DMS153 treated with DMSO at 0.1 percent for 48 hours (cell line): ENCODE measurements at regions not wholly inside any gene's neighbourhood (a gene's known extent, or its start where the extent isn't known, plus 50 kb on each side); places are given as distances from the start of the nearest gene placed in this dataset.

Experiments
- DNase-seq: peaks from one replicate; lab custom pipeline; 2025; ENCODE audit not compliant: unreplicated experiment; lab: John Stamatoyannopoulos, UW

DNA sequence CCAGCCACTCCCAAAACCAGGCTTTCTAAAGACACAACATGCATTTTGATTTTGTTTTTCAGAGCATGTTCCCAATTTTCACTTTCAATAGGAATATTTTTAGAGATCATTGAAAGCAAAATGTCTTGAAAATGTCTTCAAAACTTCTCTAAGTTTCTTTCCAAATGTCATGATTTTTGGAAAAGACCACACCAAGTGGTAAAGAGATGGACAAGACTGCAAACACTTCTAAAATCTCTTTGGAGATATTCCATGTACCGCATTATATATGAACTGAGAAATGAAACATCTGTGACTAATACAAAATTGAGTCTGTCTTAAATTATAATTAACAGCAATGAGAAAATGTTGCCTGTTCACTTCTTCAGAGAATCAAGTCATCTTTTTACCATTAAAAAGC is 418.0 kb upstream of the PKN2 start:
- DNase-seq = no peak

DNA sequence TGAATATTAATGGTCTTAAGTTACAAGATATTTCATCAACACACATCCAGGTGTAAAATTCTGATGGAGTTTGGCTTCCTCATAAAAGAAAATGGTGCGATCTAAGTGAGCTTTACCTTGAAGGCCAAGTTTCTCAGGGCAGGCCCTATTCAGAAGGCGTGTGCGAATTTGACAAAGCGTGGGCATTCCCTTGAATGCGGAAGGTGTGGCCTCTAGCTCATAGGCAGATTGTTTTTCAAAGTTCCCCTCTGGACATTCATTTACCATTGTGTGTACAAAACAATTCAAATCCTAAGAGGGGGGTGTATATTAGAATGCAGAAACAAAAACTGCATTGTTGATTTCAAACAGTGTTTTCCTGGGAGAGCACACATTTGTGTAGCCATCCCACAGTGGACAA is 411.9 kb upstream of the PKN2 start:
- DNase-seq = no peak

DNA sequence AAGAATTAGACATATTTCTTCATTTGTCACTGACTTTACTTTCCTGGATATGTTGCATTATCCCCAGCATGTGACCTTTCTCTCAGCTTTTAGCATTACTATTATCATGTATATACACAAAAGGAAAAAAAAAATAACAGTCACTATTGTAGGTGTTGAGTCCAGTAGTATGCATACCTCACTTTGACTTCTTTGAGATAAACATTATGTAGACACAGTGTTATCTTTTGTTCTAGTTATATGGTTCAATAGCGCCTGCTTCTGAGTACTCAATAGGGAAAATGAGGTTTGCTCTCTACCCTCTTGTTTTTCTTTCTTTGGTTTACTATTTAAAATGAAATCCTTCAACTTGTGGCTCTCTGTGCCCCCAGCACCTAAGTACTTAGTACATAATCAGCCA is 409.6 kb upstream of the PKN2 start:
- DNase-seq = no peak

DNA sequence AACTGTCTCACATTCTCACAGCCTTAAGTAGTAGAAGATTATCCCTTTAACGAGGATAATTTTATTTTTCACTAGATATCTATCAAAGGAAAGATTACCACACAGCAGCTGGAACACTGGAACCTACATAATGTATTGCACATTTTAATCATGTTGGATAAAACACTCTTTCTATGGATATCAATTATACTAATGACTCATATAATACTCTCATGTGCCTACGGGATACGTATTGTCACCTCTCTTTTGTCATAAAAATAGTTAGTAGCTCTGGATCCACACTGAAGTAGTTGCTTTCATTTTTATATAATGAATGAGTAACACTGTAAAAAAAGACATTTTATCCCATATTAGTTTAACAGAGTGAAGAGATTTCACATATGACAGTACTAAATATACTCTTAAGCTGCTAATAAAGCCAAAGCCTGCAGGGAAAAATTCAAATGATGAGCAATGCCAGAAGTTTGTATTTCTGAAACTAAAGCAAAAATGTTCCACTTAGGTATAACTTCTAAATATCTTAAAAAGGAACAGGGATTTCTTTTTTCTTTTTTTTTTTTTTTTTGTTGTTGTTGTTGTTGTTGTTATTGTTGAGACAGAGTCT is 408.7 kb upstream of the PKN2 start:
- no peak for DNase-seq

DNA sequence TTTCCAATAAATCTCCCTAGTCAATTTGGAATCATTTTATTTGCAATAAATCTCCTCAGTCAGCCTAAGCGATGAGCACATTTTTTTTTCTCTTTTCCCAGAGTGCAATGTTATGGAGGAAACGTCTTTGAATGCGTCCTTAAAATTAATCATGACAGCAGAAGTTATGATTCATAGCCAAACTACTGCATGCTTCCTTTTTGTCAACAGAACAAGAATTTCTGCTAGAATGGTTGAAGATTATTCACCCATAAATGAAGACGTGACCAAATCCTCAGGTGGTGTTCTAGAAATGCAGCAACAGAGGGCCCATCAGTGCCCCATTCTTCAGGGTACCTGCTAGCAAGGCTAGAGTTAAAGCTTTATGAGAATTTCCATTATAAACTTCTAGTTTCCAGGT is 407.9 kb upstream of the PKN2 start:
- DNase-seq = no peak

DNA sequence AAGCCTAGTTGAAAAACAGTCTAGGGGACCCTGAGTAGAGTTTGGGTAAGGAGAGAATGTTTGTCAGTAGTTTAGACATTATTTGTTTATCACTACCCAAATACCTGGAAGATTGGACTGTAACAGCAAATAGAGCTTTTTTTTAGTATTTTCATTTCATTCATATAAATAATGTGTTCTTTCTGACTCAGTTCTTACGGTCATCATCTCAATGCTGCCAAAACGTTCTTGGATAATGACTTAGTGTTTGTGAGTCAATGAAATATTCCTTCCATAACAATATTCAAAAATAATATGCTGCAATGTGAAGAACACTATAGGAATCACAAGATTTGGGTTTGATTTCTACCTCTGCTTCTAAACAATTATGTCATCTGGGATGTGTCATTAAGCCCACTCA is 400.0 kb upstream of the PKN2 start:
- DNase-seq = no peak

DNA sequence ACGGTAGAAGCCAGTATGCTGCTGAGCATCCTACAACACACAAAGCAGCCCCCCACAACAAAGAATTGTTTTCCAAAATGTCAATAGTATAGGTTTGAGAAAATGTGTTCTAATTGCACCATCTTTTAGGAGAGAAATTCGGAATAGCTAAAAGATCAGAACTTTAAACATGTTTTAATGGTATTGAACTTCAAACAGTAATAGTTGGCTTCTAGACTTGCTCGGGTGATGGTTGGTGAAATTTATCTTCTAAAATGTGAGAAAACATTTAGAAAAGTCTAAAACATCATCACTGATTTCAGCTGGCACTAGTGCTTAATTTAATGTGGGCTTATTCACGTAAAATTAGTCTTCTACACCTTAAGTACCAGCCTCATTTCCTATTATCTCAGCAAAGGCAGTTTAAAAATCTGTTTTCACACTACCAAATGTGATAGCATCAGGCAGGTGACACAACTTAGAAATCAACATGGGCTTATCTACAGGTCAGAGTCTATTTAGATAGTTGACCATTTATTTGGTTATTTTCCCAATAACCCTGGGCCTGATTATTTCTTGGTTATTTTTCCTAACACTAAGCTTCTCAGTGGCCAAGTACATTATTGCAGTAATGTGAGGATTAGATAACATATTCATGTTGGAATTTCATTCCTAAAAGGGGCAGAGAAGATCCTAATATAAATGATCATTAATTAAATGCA is 399.3 kb upstream of the PKN2 start:
- no peak for DNase-seq

DNA sequence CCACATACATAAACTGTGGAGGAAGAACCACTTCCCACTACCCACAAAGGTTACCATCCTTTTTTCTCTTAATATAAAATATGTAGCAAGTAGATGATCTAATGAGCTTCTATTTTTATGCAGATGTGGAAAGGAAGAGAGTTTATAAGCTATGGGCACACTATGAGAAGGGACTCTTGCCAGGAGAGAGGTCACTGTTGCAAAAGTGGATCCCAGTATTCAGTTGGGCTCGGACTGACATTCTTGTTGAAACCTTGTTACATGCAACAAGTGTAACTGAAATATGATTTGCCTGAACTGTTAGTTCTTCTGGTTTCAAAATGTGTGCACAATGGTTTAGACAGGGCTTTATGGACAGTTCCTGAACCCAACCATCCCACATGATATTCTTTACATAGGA is 397.4 kb upstream of the PKN2 start:
- DNase-seq = no peak

DNA sequence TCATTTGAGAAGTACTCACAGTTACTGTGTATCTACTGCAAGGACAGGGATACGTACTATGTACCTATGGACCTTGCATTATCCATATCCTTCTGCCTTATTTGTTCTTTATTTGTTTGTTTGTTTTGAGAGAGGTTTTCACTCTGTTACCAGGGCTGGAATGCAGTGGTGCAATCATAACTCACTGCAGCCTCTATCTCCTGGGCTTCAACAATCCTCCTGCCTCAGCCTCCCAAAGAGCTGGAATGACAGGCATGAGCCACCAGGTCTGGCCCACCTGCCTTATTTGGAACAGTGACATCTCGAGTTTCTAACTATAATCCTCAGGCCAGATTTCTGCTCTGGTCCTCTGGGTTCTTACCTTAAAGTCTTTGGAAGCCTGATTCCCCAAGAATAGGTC is 395.5 kb upstream of the PKN2 start:
- no peak for DNase-seq

DNA sequence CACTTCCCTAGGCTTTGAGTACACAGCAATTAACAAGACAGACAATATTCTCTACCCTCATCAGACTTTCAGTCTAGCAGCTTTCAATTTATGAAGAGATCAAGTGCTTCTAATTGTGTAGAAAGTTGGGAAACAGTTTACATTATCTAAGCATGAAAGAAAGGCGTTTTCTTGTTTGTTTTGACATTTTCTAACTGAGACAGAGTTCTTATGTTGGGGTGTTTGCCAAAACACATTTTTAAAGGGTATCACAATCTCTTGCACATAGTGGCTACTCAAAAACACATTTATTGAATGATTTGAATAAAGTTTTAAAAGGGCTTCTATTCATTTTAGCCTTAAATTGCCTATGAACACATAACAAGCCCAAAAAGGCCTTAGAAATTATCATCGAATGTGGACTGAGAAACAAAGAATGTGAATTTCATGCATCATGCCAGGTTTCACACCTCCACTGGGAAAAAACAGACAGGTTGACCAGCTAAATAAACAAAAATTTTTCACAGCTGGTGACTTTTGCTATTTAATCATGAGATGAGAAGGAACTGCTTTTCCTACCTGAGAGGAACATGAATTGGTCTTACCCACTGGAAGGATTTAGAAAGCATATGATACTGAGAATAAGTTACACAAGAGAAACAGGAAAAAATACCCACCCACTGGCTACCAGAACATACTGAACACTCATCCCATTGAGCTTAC is 394.5 kb upstream of the PKN2 start:
- DNase-seq = no peak

DNA sequence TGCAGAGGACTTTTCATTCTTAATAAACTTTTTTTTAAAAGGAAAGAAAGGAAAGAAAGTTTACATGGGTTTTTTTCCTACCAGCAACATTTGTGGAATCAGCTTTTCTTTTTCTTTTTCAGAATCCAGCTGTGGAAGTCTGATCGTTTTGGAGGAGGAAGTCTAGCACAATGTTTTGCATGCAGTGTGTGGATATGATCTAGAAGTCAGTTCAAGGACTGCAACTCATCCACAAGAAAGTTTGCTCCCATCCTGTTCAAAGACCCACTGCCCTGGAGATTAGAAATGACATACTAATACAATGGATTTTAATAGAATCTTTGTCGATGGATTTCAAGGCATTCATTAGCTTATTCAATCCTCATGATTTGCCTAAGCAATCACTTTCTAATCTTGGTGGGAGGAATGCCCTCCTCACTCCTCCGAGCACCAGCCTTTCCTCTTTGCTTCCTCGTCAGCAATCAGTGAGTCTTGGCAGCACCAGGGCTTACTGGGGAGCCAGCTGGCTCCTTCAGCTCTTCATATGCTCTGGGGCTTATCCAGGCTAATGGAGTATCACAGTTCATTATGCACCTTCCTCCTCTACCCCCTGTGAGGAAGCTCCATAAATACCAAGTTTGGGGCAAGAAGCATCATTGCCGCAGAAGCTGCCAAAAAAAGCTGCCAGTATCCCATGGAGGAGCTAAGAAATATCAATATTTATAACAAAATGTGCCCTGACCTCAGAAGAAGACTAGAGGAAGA is 392.3 kb upstream of the PKN2 start:
- no peak for DNase-seq

DNA sequence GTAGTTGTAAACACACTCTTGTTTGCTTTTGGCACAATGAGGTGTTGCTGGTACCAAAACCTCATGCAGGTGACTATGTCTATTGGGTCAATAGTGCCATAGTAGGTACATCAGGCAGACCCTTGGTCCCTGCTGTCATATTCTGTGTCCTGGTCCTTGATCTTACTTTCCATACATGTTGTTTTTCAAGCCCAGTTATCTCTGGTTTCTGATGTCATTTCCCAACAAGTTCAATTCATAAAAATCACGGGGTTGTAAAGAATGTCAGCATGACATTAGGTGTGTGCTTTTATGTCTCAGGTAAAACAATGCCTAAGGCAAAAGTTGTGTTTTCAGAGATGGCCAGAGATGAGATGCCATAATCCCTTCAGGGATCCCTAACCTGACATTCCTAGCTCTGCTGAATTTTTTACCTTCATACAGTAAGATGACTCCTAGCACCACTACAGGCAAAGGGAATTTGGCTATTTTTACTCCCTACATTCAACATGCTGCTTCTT is 390.3 kb upstream of the PKN2 start:
- DNase-seq = no peak

DNA sequence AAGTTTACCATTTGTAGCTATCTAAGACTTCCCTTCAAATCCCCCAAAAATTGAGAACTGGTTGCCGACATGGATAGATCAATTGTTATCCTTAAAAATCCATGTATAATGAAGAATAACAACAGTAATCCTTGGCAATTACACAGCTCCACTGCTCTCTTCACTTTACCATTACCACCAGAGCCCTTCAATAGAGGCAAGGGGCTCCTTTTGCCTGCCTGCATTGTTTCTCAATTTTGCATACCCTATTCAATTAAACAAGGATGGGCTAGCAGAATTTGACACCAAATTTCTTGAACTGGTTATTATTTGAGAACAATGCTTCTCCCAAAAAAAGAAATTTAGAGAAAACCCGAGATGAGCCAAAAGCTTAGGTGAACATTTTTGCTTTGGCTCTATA is 387.8 kb upstream of the PKN2 start:
- DNase-seq = no peak

DNA sequence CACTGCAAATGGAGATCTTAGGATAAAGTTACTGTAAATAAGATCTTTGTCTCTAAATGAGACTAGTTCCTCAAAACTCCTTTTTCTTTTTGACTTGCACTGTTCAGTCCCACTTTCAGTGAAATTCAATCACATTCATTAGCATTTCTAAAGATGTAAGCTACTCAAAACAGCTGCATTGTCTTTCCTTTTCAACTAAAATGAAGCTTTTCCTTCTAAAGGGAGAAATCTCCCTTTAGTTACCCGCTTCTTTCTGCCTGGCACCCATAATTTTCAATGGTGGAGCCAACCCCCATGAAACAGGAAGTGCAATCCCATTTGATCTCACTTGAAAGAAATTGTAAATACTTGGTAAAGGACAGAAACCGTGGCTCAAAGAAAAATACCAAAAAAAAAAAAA is 387.4 kb upstream of the PKN2 start:
- DNase-seq = no peak

DNA sequence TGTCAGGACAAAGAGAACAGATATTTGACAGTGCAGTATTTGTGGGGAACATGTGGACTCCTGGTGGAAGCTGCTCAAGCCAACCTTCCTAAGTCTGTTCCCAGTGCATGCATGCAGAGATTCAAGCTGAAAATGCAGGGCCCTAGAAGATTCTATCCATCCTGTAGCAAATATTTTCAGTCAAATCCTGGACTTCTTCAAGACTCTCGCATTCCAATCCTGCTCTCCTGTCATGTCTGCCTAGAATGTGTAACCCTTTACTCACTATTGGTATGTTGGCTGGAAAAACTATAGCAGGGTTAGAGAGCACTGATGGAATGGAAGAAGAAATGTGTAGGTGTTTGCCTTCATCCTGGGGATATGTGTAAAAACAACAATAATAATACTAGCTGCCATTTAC is 385.6 kb upstream of the PKN2 start:
- DNase-seq = no peak

DNA sequence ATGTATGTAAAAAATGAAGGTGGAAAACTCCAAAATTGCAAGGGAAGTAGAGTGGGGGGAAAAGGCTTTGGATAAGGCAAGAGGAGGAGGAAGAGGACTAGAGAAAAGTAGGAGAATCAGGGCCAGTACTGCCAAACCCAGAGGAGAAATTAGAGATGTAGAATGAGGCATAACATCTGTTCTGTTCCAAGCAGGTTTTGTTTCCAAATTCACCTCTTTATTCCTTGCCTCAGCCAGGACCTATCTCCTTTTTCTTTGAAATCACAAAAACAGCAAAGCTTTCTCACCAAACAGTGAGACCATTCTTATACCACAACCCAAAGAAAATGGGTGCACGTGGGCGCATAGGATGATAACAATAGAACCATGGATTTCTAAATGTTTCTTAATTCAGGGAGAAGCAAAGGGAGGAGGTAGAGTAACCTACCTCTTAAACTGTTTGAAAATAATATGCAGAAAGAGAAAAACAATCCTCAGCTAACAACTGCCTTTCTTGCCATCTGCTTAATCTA is 383.3 kb upstream of the PKN2 start:
- DNase-seq = no peak

DNA sequence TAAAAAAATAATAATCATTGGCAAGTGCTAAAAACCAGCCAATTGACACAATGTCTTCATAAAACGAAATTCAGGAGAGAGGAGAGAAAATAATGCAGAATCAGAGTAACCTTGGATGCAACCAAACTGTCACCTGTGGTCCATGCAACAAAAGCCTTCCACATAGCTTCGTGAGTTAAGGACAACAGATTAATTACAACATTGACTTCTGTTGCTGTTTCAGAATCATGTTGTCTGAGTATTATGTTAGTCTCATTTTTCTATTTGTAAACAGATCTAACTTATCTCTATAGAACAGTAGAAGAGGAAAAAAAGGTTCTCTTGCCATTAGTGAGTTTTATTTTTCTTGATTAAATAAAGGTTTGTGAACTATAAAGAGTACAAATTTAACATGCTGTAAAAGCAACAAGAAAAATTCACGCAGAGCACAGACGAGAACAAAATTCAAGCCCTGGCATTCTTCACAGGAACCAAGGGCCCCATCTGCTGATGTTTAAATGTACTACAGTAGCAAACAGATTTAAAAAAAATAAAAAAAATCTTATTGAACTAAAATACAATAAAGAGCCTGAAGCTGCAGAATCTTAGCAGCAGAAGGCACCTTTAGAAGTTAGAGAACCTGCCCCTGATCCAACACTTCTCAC is 381.1 kb upstream of the PKN2 start:
- DNase-seq = no peak

DNA sequence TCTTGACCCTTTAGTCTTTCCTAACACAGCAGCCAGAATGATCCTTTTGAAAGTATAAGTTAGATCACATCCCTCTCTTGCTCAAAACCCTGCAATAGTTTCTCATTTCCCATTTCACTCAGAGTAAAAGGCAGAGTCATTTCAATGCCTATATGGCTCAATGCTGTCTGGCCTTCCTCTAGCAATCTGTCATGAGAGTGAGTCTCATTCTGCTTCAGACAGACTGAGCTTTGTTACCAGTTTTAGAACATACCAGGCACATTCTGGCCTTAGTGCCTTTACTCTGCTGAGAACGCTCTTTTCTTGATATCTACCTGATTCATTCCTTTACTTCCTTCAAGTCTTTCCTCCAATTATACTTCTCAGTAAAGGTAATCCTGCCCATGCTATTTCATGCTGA is 372.8 kb upstream of the PKN2 start:
- no peak for DNase-seq

DNA sequence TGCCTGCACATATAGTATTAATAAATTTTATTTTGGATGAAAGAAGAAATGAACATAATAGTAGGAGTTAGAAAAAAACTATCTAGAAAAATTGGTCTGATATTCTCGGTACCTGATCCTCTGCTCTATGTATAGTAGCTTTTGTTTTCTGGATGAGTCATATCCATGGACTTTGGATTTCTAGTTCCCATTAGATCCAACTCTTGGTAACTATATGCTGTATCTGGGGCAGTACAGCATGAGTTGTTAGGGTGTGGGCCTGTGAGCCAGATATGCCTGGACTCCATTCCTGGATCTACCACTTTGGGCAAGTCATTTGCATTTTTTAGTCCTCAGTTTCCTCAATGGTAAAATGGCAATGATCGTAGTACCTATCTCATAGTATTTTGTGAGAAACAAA is 372.2 kb upstream of the PKN2 start:
- DNase-seq = no peak

DNA sequence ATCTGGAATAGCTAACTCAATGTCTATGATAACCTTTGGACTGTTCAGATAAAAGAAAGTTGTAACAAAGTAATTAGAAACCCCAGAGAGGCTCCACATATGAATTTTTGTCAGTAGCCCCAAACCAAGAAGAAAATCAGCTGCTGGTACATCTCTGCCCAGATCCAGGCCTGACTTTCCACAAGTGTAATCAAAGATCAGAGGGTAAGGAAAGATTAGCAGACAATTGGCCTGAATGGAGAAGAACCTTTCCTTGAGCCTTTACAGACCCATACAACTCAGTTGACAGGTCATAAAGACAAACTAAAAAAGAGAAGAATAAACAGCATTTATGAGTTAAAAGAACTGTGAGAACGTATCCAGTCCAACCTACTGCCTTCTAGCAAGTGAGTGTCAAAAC is 366.7 kb upstream of the PKN2 start:
- DNase-seq = no peak

DNA sequence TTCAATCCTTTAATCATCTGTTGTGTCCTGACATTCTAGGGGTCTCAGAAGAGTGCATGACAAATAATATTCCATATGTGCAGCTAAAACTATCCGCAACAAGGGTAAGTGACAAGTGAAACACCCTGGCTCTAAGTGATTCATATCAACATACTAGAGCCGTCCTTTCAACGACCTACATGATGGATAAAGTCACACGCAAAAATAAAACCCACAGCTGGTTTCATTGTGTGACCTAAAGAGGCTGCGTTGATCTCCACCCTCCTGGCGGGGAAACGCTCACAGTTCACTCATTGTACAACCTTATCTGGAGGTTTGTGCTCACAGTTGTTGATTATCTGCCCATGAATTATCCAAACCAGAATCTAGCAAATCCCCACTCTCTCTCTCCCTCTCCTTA is 365.3 kb upstream of the PKN2 start:
- DNase-seq = no peak
